ENCODE measurements at regions not wholly inside any gene's neighbourhood (a gene's known extent, or its start where the extent isn't known, plus 50 kb on each side); places are given as distances from the start of the nearest gene placed in this dataset.

- TF ChIP-seq, protein P1, sequence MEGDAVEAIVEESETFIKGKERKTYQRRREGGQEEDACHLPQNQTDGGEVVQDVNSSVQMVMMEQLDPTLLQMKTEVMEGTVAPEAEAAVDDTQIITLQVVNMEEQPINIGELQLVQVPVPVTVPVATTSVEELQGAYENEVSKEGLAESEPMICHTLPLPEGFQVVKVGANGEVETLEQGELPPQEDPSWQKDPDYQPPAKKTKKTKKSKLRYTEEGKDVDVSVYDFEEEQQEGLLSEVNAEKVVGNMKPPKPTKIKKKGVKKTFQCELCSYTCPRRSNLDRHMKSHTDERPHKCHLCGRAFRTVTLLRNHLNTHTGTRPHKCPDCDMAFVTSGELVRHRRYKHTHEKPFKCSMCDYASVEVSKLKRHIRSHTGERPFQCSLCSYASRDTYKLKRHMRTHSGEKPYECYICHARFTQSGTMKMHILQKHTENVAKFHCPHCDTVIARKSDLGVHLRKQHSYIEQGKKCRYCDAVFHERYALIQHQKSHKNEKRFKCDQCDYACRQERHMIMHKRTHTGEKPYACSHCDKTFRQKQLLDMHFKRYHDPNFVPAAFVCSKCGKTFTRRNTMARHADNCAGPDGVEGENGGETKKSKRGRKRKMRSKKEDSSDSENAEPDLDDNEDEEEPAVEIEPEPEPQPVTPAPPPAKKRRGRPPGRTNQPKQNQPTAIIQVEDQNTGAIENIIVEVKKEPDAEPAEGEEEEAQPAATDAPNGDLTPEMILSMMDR (IDR thresholded peaks at IDR 0.05 in 2 of 3, conservative IDR thresholded peaks at IDR 0.05 in 1 of 3; ENCODE audit: insufficient read depth in 2 of 3, low read depth in 1 of 3, low read length in 3 of 3): no peak
- no peak for TF ChIP-seq SMARCE1 (IDR thresholded peaks at IDR 0.05)
- no peak for TF ChIP-seq CCNT2 (IDR thresholded peaks at IDR 0.05; ENCODE audit: borderline replicate concordance, extremely low read depth, insufficient read length, low read depth, low read length)
- no peak for TF ChIP-seq EZH2 (IDR thresholded peaks at IDR 0.05; ENCODE audit: borderline replicate concordance, low read depth, low read length)
- no peak for TF ChIP-seq RBM22 (IDR thresholded peaks at IDR 0.05; ENCODE audit: low read depth, low read length, poor library complexity, severe bottlenecking)
- no peak for TF ChIP-seq CREB1 (IDR thresholded peaks at IDR 0.05)
- TF ChIP-seq CREB1 (CRISPR knock-in tag; IDR thresholded peaks at IDR 0.05): no peak
- no peak for TF ChIP-seq YY1 (IDR thresholded peaks at IDR 0.05; ENCODE audit: borderline replicate concordance in 1 of 3, control insufficient read depth in 1 of 3, extremely low read depth in 1 of 3, insufficient read depth in 3 of 3, insufficient read length in 1 of 3, insufficient replicate concordance in 2 of 3, low read depth in 1 of 3, low read length in 2 of 3)
- no peak for TF ChIP-seq CBFB (CRISPR knock-in tag; IDR thresholded peaks at IDR 0.05)
- TF ChIP-seq, protein P2, sequence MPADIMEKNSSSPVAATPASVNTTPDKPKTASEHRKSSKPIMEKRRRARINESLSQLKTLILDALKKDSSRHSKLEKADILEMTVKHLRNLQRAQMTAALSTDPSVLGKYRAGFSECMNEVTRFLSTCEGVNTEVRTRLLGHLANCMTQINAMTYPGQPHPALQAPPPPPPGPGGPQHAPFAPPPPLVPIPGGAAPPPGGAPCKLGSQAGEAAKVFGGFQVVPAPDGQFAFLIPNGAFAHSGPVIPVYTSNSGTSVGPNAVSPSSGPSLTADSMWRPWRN (IDR thresholded peaks at IDR 0.05; ENCODE audit: low read depth): no peak
- TF ChIP-seq WHSC1 (IDR thresholded peaks at IDR 0.05; ENCODE audit: low read length): no peak
Observed at GRCh38 chr2:225177098-225177497, 134.8 kb upstream of the DOCK10 start.
